ENCODE measurements at regions not wholly inside any gene's neighbourhood (a gene's known extent, or its start where the extent isn't known, plus 50 kb on each side); places are given as distances from the start of the nearest gene placed in this dataset.

DNA sequence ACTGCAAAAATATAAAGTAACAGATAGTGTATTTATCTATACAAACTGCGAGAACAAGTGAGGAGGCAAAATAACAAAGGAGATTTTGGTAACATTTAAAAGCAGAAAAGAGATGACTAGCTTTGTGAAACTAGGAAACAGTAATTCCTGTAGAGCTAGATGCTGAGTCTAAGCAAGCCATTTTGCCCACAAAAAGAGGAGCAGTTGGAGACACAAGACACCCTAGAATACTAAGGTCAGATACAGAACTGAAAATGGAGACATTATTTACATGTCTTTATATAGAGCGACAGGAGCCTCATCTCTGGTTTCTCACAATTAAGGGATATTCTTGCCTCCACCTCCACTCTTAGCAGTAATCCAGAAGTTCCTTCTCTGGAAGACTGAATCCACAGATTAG lies 732.4 kb upstream of the GBE1 start:
- Histone ChIP-seq H3F3A (ENCODE audit: low read length, unreplicated experiment) (no peaks in the 10 kb centered on the region), H3K27ac (ENCODE audit: low read length) (no peak overlapping the region), H3K79me2 (ENCODE audit: low read length) (no peaks in the 10 kb centered on the region), H3K9me3 (ENCODE audit: low read length) (no peaks in the 10 kb centered on the region), H2AFZ (ENCODE audit: low read length) (no peak overlapping the region), H3K9me2 (replicated peaks; ENCODE audit: low read length) (no peaks in the 10 kb centered on the region), H3K4me3 (ENCODE audit: low read length) (no peak overlapping the region), H3K4me1 (ENCODE audit: insufficient read depth, low read length) (no peaks in the 10 kb centered on the region), H4K20me1 (ENCODE audit: low read length) (no peaks in the 10 kb centered on the region), H3K27me3 (ENCODE audit: low read length) (no peaks in the 10 kb centered on the region), H3K36me3 (ENCODE audit: low read depth, low read length) (no peaks in the 10 kb centered on the region), H3K9ac (ENCODE audit: low read length) (no peak overlapping the region), H3K4me2 (ENCODE audit: low read length) (no peak overlapping the region)
- intact Hi-C loops (cut with micrococcal nuclease): no loop called here
- DNase-seq: no peak
- ChIA-PET CTCF (no interaction called here), POLR2A (ENCODE audit: unreplicated experiment) (no interaction called here)
- TF ChIP-seq CTCF (conservative IDR thresholded peaks at IDR 0.05; ENCODE audit: low read depth, low read length) (no peak), EZH2phosphoT487 (IDR thresholded peaks at IDR 0.05; ENCODE audit: borderline replicate concordance, low read length) (no peak), EZH2 (IDR thresholded peaks at IDR 0.05; ENCODE audit: low read length, unreplicated experiment) (no peak)
- no TSS peak for BruUV-seq (replicated peaks)
- no peak for ATAC-seq

GRCh38 chr3:82475306-82475705 lies 713.9 kb upstream of the GBE1 start:
- no peaks in the 10 kb centered on the region for H4K20me1 ChIP-seq (ENCODE audit: low read length)
- peak overlapping the region; percentile 45; the same call in 1 of the 2 replicates for H3K4me3 ChIP-seq (ENCODE audit: low read length)
- DNase-seq (peak; percentile 82), ATAC-seq (peak; percentile 84)
- H3K4me1 ChIP-seq (ENCODE audit: insufficient read depth, low read length): peaks cover 22% of the 10 kb centered on the region
- peak overlapping the region; percentile 76 for H3K4me2 ChIP-seq (ENCODE audit: low read length)
- no peaks in the 10 kb centered on the region for H3K9me2 ChIP-seq (replicated peaks; ENCODE audit: low read length)
- peak overlapping the region; percentile 65 for H3K9ac ChIP-seq (ENCODE audit: low read length)
- H3K9me3 ChIP-seq (ENCODE audit: low read length): no peaks in the 10 kb centered on the region
- ChIA-PET POLR2A (ENCODE audit: unreplicated experiment) (interaction anchor here (0.7 kb wide), 1 partner anchor 506 kb away, joined by 3 read pairs; no protein-coding TSS in a partner anchor), CTCF (no interaction called here)
- H3K36me3 ChIP-seq (ENCODE audit: low read depth, low read length): no peaks in the 10 kb centered on the region
- TF ChIP-seq EZH2phosphoT487 (IDR thresholded peaks at IDR 0.05; ENCODE audit: borderline replicate concordance, low read length): no peak
- no peak for TF ChIP-seq EZH2 (IDR thresholded peaks at IDR 0.05; ENCODE audit: low read length, unreplicated experiment)
- no peak for TF ChIP-seq CTCF (conservative IDR thresholded peaks at IDR 0.05; ENCODE audit: low read depth, low read length)
- peak overlapping the region; percentile 36 for H2AFZ ChIP-seq (ENCODE audit: low read length)
- H3F3A ChIP-seq (ENCODE audit: low read length, unreplicated experiment): peaks cover 6% of the 10 kb centered on the region
- intact Hi-C loops (cut with micrococcal nuclease): loop anchor here (10.0 kb wide), 2 partner anchors 391 to 731 kb away; no protein-coding TSS in a partner anchor
- peak overlapping the region; percentile 96 for H3K27ac ChIP-seq (ENCODE audit: low read length)
- BruUV-seq (replicated peaks): no TSS peak
- no peaks in the 10 kb centered on the region for H3K27me3 ChIP-seq (ENCODE audit: low read length)
- no peaks in the 10 kb centered on the region for H3K79me2 ChIP-seq (ENCODE audit: low read length)

- POLR2A ChIA-PET (ENCODE audit: unreplicated experiment): interaction anchor here (0.7 kb wide), 1 partner anchor 506 kb away, joined by 3 read pairs; no protein-coding TSS in a partner anchor
- Histone ChIP-seq H3K27me3 (ENCODE audit: low read length) (no peaks in the 10 kb centered on the region), H3K9ac (ENCODE audit: low read length) (peak overlapping the region; percentile 65), H4K20me1 (ENCODE audit: low read length) (no peaks in the 10 kb centered on the region), H3K9me2 (replicated peaks; ENCODE audit: low read length) (no peaks in the 10 kb centered on the region), H3K27ac (ENCODE audit: low read length) (peak overlapping the region; percentile 96), H3K4me3 (ENCODE audit: low read length) (peak overlapping the region; percentile 45; the same call in 1 of the 2 replicates), H3K9me3 (ENCODE audit: low read length) (no peaks in the 10 kb centered on the region), H3K4me2 (ENCODE audit: low read length) (peak overlapping the region; percentile 76), H3K79me2 (ENCODE audit: low read length) (no peaks in the 10 kb centered on the region), H3K36me3 (ENCODE audit: low read depth, low read length) (no peaks in the 10 kb centered on the region), H2AFZ (ENCODE audit: low read length) (peak overlapping the region; percentile 36), H3K4me1 (ENCODE audit: insufficient read depth, low read length) (peaks cover 22% of the 10 kb centered on the region), H3F3A (ENCODE audit: low read length, unreplicated experiment) (peaks cover 6% of the 10 kb centered on the region)
- intact Hi-C loops (cut with micrococcal nuclease): loop anchor here (10.0 kb wide), 2 partner anchors 390 to 730 kb away; no protein-coding TSS in a partner anchor
- BruUV-seq (replicated peaks): no TSS peak
- DNase-seq (peak; percentile 94), ATAC-seq (peak; percentile 95)
- CTCF ChIA-PET: interaction anchor here (0.5 kb wide), 1 partner anchor 349 kb away, joined by 3 read pairs; no protein-coding TSS in a partner anchor
- TF ChIP-seq EZH2phosphoT487 (IDR thresholded peaks at IDR 0.05; ENCODE audit: borderline replicate concordance, low read length): no peak
- no peak for TF ChIP-seq EZH2 (IDR thresholded peaks at IDR 0.05; ENCODE audit: low read length, unreplicated experiment)
- TF ChIP-seq CTCF (conservative IDR thresholded peaks at IDR 0.05; ENCODE audit: low read depth, low read length): no peak
These were observed 713.3 kb upstream of the GBE1 start for GRCh38 chr3:82474711-82475110.

Data from PC-3 (cell line).